Sigmoid colon (tissue), 4 donors: ENCODE measurements at regions not wholly inside any gene's neighbourhood (a gene's known extent, or its start where the extent isn't known, plus 50 kb on each side); places are given as distances from the start of the nearest gene placed in this dataset.

Source experiments
- POLR2A ChIP-seq, 2 donors: fragments of 450-650 bp; IDR thresholded peaks; one replicate each; pipeline ENCODE4 v1.6.1; 2016; ENCODE audit warnings: antibody characterized with exemption in 2 of 2, mild to moderate bottlenecking in 2 of 2, moderate library complexity in 2 of 2
- POLR2AphosphoS5 ChIP-seq, 4 donors: sonication (generic); formaldehyde crosslinking; IDR thresholded peaks; one replicate each; pipeline ENCODE4 v1.6.1; 2017; ENCODE audit warnings: antibody characterized with exemption in 4 of 4
- TF ChIP-seq, protein P1 (sequence below), 4 experiments: fragments of 450-650 bp in 3 of 4; fragments of 200-600 bp in 1 of 4; IDR thresholded peaks; one replicate each; pipeline ENCODE4 v1.5.1; 2016 to 2019; ENCODE audit warnings: antibody characterized with exemption in 4 of 4, mild to moderate bottlenecking in 3 of 4, moderate library complexity in 2 of 4

GRCh38 chr2:122800781-122801180 is 1045.3 kb downstream of the TSN start:
- TF ChIP-seq POLR2A (IDR thresholded peaks at IDR 0.05) (no peak), POLR2AphosphoS5 (IDR thresholded peaks at IDR 0.05) (no peak)
- TF ChIP-seq, protein P1, sequence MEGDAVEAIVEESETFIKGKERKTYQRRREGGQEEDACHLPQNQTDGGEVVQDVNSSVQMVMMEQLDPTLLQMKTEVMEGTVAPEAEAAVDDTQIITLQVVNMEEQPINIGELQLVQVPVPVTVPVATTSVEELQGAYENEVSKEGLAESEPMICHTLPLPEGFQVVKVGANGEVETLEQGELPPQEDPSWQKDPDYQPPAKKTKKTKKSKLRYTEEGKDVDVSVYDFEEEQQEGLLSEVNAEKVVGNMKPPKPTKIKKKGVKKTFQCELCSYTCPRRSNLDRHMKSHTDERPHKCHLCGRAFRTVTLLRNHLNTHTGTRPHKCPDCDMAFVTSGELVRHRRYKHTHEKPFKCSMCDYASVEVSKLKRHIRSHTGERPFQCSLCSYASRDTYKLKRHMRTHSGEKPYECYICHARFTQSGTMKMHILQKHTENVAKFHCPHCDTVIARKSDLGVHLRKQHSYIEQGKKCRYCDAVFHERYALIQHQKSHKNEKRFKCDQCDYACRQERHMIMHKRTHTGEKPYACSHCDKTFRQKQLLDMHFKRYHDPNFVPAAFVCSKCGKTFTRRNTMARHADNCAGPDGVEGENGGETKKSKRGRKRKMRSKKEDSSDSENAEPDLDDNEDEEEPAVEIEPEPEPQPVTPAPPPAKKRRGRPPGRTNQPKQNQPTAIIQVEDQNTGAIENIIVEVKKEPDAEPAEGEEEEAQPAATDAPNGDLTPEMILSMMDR (IDR thresholded peaks at IDR 0.05) = no peak
